ENCODE measurements at regions not wholly inside any gene's neighbourhood (a gene's known extent, or its start where the extent isn't known, plus 50 kb on each side); places are given as distances from the start of the nearest gene placed in this dataset.

GRCh38 chr9:26234865-26235264, 556.6 kb upstream of the TUSC1 start:
- 56% methylated on average over 2 of the region's 2 CpGs for WGBS (ENCODE audit: insufficient coverage)
- peaks cover 6 to 12% (median 11%) of the 10 kb centered on the region in 3 donors for H3K9me3 Mint-ChIP-seq
- no peak overlapping the region for H3K27ac Mint-ChIP-seq
- no peak overlapping the region for H3K4me3 ChIP-seq (ENCODE audit: control insufficient read depth in 1 of 2, extremely low read depth in 1 of 2, low read length in 1 of 2)
- no peaks in the 10 kb centered on the region for H3K36me3 Mint-ChIP-seq
- DNase-seq (no peak), ATAC-seq (replicated peaks in 1 of 4) (no peak)
- no peaks in the 10 kb centered on the region for H3K9me3 ChIP-seq
- no peak overlapping the region for H3K4me3 Mint-ChIP-seq
- no peak overlapping the region for H3K27ac ChIP-seq (ENCODE audit: low read length)
- POLR2A ChIA-PET, result no interaction called here
- CTCF ChIA-PET, result no interaction called here
- no peaks in the 10 kb centered on the region for H3K36me3 ChIP-seq (ENCODE audit: control insufficient read depth in 2 of 2, extremely low read depth in 1 of 2, insufficient read depth in 1 of 2, low read length in 1 of 2)
- H3K27me3 Mint-ChIP-seq, result no peaks in the 10 kb centered on the region
- H3K4me1 ChIP-seq (ENCODE audit: control insufficient read depth in 1 of 2, extremely low read depth in 1 of 2, insufficient read depth in 2 of 2, low read length in 2 of 2), result no peaks in the 10 kb centered on the region
- H3K4me1 Mint-ChIP-seq, result no peaks in the 10 kb centered on the region
- no peaks in the 10 kb centered on the region for H3K27me3 ChIP-seq (replicated peaks in 1 of 2; ENCODE audit: control insufficient read depth in 2 of 2, extremely low read depth in 1 of 2, insufficient read depth in 2 of 2, low read length in 1 of 2)

GRCh38 chr9:26231391-26231790, 553.1 kb upstream of the TUSC1 start:
- CTCF ChIA-PET, result no interaction called here
- no peak overlapping the region for H3K27ac Mint-ChIP-seq
- H3K9me3 Mint-ChIP-seq, result peaks cover 10 to 15% (median 12%) of the 10 kb centered on the region in 3 donors
- no peaks in the 10 kb centered on the region for H3K36me3 ChIP-seq (ENCODE audit: control insufficient read depth in 2 of 2, extremely low read depth in 1 of 2, insufficient read depth in 1 of 2, low read length in 1 of 2)
- H3K27me3 Mint-ChIP-seq, result no peaks in the 10 kb centered on the region
- POLR2A ChIA-PET, result interaction anchor here in 1 of 2 donors (0.7 kb wide), 1 partner anchor 30 kb away, joined by 4 read pairs; no protein-coding TSS in a partner anchor
- H3K27me3 ChIP-seq (replicated peaks in 1 of 2; ENCODE audit: control insufficient read depth in 2 of 2, extremely low read depth in 1 of 2, insufficient read depth in 2 of 2, low read length in 1 of 2), result no peaks in the 10 kb centered on the region
- WGBS (ENCODE audit: insufficient coverage), result no CpG with 5 or more reads among the region's 4 CpGs
- no peak for ATAC-seq (replicated peaks in 1 of 4)
- H3K27ac ChIP-seq (ENCODE audit: low read length), result no peak overlapping the region
- no peak overlapping the region for H3K4me3 ChIP-seq (ENCODE audit: control insufficient read depth in 1 of 2, extremely low read depth in 1 of 2, low read length in 1 of 2)
- no peaks in the 10 kb centered on the region for H3K36me3 Mint-ChIP-seq
- H3K4me1 ChIP-seq (ENCODE audit: control insufficient read depth in 1 of 2, extremely low read depth in 1 of 2, insufficient read depth in 2 of 2, low read length in 2 of 2), result no peaks in the 10 kb centered on the region
- no peak overlapping the region for H3K4me3 Mint-ChIP-seq
- no peaks in the 10 kb centered on the region for H3K9me3 ChIP-seq
- DNase-seq, result no peak
- no peaks in the 10 kb centered on the region for H3K4me1 Mint-ChIP-seq

GRCh38 chr9:26229324-26230054, 551.2 kb upstream of the TUSC1 start:
- Histone ChIP-seq H3K36me3 (ENCODE audit: control insufficient read depth in 2 of 2, extremely low read depth in 1 of 2, insufficient read depth in 1 of 2, low read length in 1 of 2) (no peaks in the 10 kb centered on the region), H3K4me1 (ENCODE audit: control insufficient read depth in 1 of 2, extremely low read depth in 1 of 2, insufficient read depth in 2 of 2, low read length in 2 of 2) (no peaks in the 10 kb centered on the region), H3K27ac (ENCODE audit: low read length) (no peak overlapping the region), H3K27me3 (replicated peaks in 1 of 2; ENCODE audit: control insufficient read depth in 2 of 2, extremely low read depth in 1 of 2, insufficient read depth in 2 of 2, low read length in 1 of 2) (no peaks in the 10 kb centered on the region), H3K9me3 (no peaks in the 10 kb centered on the region), H3K4me3 (ENCODE audit: control insufficient read depth in 1 of 2, extremely low read depth in 1 of 2, low read length in 1 of 2) (no peak overlapping the region)
- no peaks in the 10 kb centered on the region for H3K27me3 Mint-ChIP-seq
- CTCF ChIA-PET, result no interaction called here
- no peaks in the 10 kb centered on the region for H3K4me1 Mint-ChIP-seq
- no peaks in the 10 kb centered on the region for H3K36me3 Mint-ChIP-seq
- H3K9me3 Mint-ChIP-seq, result peaks cover 7 to 14% (median 13%) of the 10 kb centered on the region in 3 donors
- no peak overlapping the region for H3K4me3 Mint-ChIP-seq
- POLR2A ChIA-PET, result no interaction called here
- WGBS (ENCODE audit: insufficient coverage), result no CpG with 5 or more reads among the region's 6 CpGs
- H3K27ac Mint-ChIP-seq, result no peak overlapping the region
- ATAC-seq (replicated peaks in 1 of 4), result no peak
- no peak for DNase-seq

GRCh38 chr9:26228273-26228672, 550.0 kb upstream of the TUSC1 start:
- no peak for ATAC-seq (replicated peaks in 1 of 4)
- Mint-ChIP-seq H3K9me3 (peaks cover 4 to 14% (median 10%) of the 10 kb centered on the region in 3 donors), H3K36me3 (no peaks in the 10 kb centered on the region), H3K4me1 (no peaks in the 10 kb centered on the region), H3K27ac (no peak overlapping the region), H3K27me3 (no peaks in the 10 kb centered on the region), H3K4me3 (no peak overlapping the region)
- Histone ChIP-seq H3K27me3 (replicated peaks in 1 of 2; ENCODE audit: control insufficient read depth in 2 of 2, extremely low read depth in 1 of 2, insufficient read depth in 2 of 2, low read length in 1 of 2) (no peaks in the 10 kb centered on the region), H3K4me1 (ENCODE audit: control insufficient read depth in 1 of 2, extremely low read depth in 1 of 2, insufficient read depth in 2 of 2, low read length in 2 of 2) (no peaks in the 10 kb centered on the region), H3K4me3 (ENCODE audit: control insufficient read depth in 1 of 2, extremely low read depth in 1 of 2, low read length in 1 of 2) (no peak overlapping the region), H3K9me3 (no peaks in the 10 kb centered on the region), H3K36me3 (ENCODE audit: control insufficient read depth in 2 of 2, extremely low read depth in 1 of 2, insufficient read depth in 1 of 2, low read length in 1 of 2) (no peaks in the 10 kb centered on the region), H3K27ac (ENCODE audit: low read length) (no peak overlapping the region)
- CTCF ChIA-PET, result no interaction called here
- DNase-seq, result no peak
- POLR2A ChIA-PET, result no interaction called here
- WGBS (ENCODE audit: insufficient coverage), result no CpG with 5 or more reads among the region's 2 CpGs

- no peak overlapping the region for H3K27ac ChIP-seq (ENCODE audit: low read length)
- H3K9me3 ChIP-seq, result no peaks in the 10 kb centered on the region
- POLR2A ChIA-PET, result interaction anchor here in 1 of 2 donors (0.7 kb wide), 1 partner anchor 32 kb away, joined by 3 read pairs; no protein-coding TSS in a partner anchor
- Mint-ChIP-seq H3K27ac (no peak overlapping the region), H3K36me3 (no peaks in the 10 kb centered on the region), H3K27me3 (no peaks in the 10 kb centered on the region), H3K4me1 (no peaks in the 10 kb centered on the region), H3K9me3 (peaks cover 4 to 22% (median 15%) of the 10 kb centered on the region in 3 donors), H3K4me3 (no peak overlapping the region)
- H3K36me3 ChIP-seq (ENCODE audit: control insufficient read depth in 2 of 2, extremely low read depth in 1 of 2, insufficient read depth in 1 of 2, low read length in 1 of 2), result no peaks in the 10 kb centered on the region
- DNase-seq (no peak), ATAC-seq (replicated peaks in 1 of 4) (no peak)
- CTCF ChIA-PET, result no interaction called here
- H3K27me3 ChIP-seq (replicated peaks in 1 of 2; ENCODE audit: control insufficient read depth in 2 of 2, extremely low read depth in 1 of 2, insufficient read depth in 2 of 2, low read length in 1 of 2), result no peaks in the 10 kb centered on the region
- no peak overlapping the region for H3K4me3 ChIP-seq (ENCODE audit: control insufficient read depth in 1 of 2, extremely low read depth in 1 of 2, low read length in 1 of 2)
- H3K4me1 ChIP-seq (ENCODE audit: control insufficient read depth in 1 of 2, extremely low read depth in 1 of 2, insufficient read depth in 2 of 2, low read length in 2 of 2), result no peaks in the 10 kb centered on the region
Measured at GRCh38 chr9:26221290-26221689, 543.0 kb upstream of the TUSC1 start.

GRCh38 chr9:26220367-26220766, 542.1 kb upstream of the TUSC1 start:
- POLR2A ChIA-PET, result no interaction called here
- ATAC-seq (replicated peaks in 1 of 4), result no peak
- no peaks in the 10 kb centered on the region for H3K4me1 Mint-ChIP-seq
- H3K9me3 ChIP-seq, result no peaks in the 10 kb centered on the region
- no peaks in the 10 kb centered on the region for H3K4me1 ChIP-seq (ENCODE audit: control insufficient read depth in 1 of 2, extremely low read depth in 1 of 2, insufficient read depth in 2 of 2, low read length in 2 of 2)
- no peaks in the 10 kb centered on the region for H3K36me3 ChIP-seq (ENCODE audit: control insufficient read depth in 2 of 2, extremely low read depth in 1 of 2, insufficient read depth in 1 of 2, low read length in 1 of 2)
- DNase-seq, result no peak
- CTCF ChIA-PET, result no interaction called here
- H3K27ac ChIP-seq (ENCODE audit: low read length), result no peak overlapping the region
- H3K4me3 Mint-ChIP-seq, result no peak overlapping the region
- no peak overlapping the region for H3K27ac Mint-ChIP-seq
- no peaks in the 10 kb centered on the region for H3K27me3 ChIP-seq (replicated peaks in 1 of 2; ENCODE audit: control insufficient read depth in 2 of 2, extremely low read depth in 1 of 2, insufficient read depth in 2 of 2, low read length in 1 of 2)
- no peaks in the 10 kb centered on the region for H3K27me3 Mint-ChIP-seq
- H3K36me3 Mint-ChIP-seq, result no peaks in the 10 kb centered on the region
- no peak overlapping the region for H3K4me3 ChIP-seq (ENCODE audit: control insufficient read depth in 1 of 2, extremely low read depth in 1 of 2, low read length in 1 of 2)
- H3K9me3 Mint-ChIP-seq, result peaks cover 4 to 22% (median 17%) of the 10 kb centered on the region in 3 donors

GRCh38 chr9:26219961-26220360, 541.7 kb upstream of the TUSC1 start:
- H3K9me3 Mint-ChIP-seq, result peaks cover 4 to 22% (median 16%) of the 10 kb centered on the region in 3 donors
- H3K27ac ChIP-seq (ENCODE audit: low read length), result no peak overlapping the region
- H3K36me3 ChIP-seq (ENCODE audit: control insufficient read depth in 2 of 2, extremely low read depth in 1 of 2, insufficient read depth in 1 of 2, low read length in 1 of 2), result no peaks in the 10 kb centered on the region
- ChIA-PET CTCF (no interaction called here), POLR2A (no interaction called here)
- no peaks in the 10 kb centered on the region for H3K4me1 Mint-ChIP-seq
- DNase-seq (no peak), ATAC-seq (replicated peaks in 1 of 4) (no peak)
- H3K27me3 ChIP-seq (replicated peaks in 1 of 2; ENCODE audit: control insufficient read depth in 2 of 2, extremely low read depth in 1 of 2, insufficient read depth in 2 of 2, low read length in 1 of 2), result no peaks in the 10 kb centered on the region
- no peaks in the 10 kb centered on the region for H3K27me3 Mint-ChIP-seq
- no peak overlapping the region for H3K27ac Mint-ChIP-seq
- no peaks in the 10 kb centered on the region for H3K4me1 ChIP-seq (ENCODE audit: control insufficient read depth in 1 of 2, extremely low read depth in 1 of 2, insufficient read depth in 2 of 2, low read length in 2 of 2)
- WGBS (ENCODE audit: insufficient coverage), result 87% methylated on average over 3 of the region's 9 CpGs
- no peak overlapping the region for H3K4me3 Mint-ChIP-seq
- no peaks in the 10 kb centered on the region for H3K36me3 Mint-ChIP-seq
- no peaks in the 10 kb centered on the region for H3K9me3 ChIP-seq
- H3K4me3 ChIP-seq (ENCODE audit: control insufficient read depth in 1 of 2, extremely low read depth in 1 of 2, low read length in 1 of 2), result no peak overlapping the region
